ENCODE measurements at regions not wholly inside any gene's neighbourhood (a gene's known extent, or its start where the extent isn't known, plus 50 kb on each side); places are given as distances from the start of the nearest gene placed in this dataset.

DNA sequence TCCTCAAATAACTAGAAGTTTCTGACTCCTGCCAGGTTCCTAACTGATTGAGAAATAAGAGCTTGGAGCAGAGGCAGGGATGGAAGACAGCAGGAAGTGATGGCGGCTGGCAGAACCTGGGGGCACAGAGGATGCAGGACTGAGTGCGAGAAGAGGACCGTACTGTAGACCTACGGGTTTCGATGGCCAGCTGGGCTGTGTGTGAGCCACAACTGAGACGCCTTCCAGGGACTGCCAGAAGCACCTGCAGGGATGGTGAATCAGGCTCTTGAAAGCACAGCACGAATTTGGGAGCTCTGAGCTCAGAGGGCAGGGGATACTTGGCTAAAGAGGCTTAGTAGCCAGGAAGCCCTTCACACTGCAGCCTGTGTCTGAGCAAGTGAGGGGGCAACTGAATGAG, 165.6 kb downstream of the ABHD5 start:
- TF ChIP-seq RCOR1 (conservative IDR thresholded peaks at IDR 0.05; ENCODE audit: low read depth, low read length), result no peak
- no peak for TF ChIP-seq ZNF384 (IDR thresholded peaks at IDR 0.05; ENCODE audit: borderline replicate concordance, low read depth, low read length)
- TF ChIP-seq POLR2A (IDR thresholded peaks at IDR 0.05; ENCODE audit: low read depth, low read length), result no peak
- no peak for TF ChIP-seq CBX5 (IDR thresholded peaks at IDR 0.05; ENCODE audit: low read depth)
- TF ChIP-seq ZNF274 (IDR thresholded peaks at IDR 0.05; ENCODE audit: insufficient read depth, insufficient read length), result no peak
- TF ChIP-seq ZZZ3 (IDR thresholded peaks at IDR 0.05; ENCODE audit: control insufficient read depth, insufficient read length, low read depth), result no peak
- no peak for TF ChIP-seq POLR2AphosphoS5 (IDR thresholded peaks at IDR 0.05; ENCODE audit: low read length)
- TF ChIP-seq, protein P1, sequence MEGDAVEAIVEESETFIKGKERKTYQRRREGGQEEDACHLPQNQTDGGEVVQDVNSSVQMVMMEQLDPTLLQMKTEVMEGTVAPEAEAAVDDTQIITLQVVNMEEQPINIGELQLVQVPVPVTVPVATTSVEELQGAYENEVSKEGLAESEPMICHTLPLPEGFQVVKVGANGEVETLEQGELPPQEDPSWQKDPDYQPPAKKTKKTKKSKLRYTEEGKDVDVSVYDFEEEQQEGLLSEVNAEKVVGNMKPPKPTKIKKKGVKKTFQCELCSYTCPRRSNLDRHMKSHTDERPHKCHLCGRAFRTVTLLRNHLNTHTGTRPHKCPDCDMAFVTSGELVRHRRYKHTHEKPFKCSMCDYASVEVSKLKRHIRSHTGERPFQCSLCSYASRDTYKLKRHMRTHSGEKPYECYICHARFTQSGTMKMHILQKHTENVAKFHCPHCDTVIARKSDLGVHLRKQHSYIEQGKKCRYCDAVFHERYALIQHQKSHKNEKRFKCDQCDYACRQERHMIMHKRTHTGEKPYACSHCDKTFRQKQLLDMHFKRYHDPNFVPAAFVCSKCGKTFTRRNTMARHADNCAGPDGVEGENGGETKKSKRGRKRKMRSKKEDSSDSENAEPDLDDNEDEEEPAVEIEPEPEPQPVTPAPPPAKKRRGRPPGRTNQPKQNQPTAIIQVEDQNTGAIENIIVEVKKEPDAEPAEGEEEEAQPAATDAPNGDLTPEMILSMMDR (IDR thresholded peaks at IDR 0.05 in 2 of 3, conservative IDR thresholded peaks at IDR 0.05 in 1 of 3; ENCODE audit: control insufficient read depth in 2 of 3, extremely low read depth in 1 of 3, insufficient read depth in 1 of 3, low read depth in 3 of 3, low read length in 3 of 3), result no peak
- TF ChIP-seq NRF1 (conservative IDR thresholded peaks at IDR 0.05; ENCODE audit: low read depth, low read length), result no peak
- TF ChIP-seq, protein P2, sequence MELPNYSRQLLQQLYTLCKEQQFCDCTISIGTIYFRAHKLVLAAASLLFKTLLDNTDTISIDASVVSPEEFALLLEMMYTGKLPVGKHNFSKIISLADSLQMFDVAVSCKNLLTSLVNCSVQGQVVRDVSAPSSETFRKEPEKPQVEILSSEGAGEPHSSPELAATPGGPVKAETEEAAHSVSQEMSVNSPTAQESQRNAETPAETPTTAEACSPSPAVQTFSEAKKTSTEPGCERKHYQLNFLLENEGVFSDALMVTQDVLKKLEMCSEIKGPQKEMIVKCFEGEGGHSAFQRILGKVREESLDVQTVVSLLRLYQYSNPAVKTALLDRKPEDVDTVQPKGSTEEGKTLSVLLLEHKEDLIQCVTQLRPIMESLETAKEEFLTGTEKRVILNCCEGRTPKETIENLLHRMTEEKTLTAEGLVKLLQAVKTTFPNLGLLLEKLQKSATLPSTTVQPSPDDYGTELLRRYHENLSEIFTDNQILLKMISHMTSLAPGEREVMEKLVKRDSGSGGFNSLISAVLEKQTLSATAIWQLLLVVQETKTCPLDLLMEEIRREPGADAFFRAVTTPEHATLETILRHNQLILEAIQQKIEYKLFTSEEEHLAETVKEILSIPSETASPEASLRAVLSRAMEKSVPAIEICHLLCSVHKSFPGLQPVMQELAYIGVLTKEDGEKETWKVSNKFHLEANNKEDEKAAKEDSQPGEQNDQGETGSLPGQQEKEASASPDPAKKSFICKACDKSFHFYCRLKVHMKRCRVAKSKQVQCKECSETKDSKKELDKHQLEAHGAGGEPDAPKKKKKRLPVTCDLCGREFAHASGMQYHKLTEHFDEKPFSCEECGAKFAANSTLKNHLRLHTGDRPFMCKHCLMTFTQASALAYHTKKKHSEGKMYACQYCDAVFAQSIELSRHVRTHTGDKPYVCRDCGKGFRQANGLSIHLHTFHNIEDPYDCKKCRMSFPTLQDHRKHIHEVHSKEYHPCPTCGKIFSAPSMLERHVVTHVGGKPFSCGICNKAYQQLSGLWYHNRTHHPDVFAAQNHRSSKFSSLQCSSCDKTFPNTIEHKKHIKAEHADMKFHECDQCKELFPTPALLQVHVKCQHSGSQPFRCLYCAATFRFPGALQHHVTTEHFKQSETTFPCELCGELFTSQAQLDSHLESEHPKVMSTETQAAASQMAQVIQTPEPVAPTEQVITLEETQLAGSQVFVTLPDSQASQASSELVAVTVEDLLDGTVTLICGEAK (IDR thresholded peaks at IDR 0.05; ENCODE audit: borderline replicate concordance), result no peak
- no peak for TF ChIP-seq CREB1 (IDR thresholded peaks at IDR 0.05; ENCODE audit: low read depth)
